Stimulated activated CD4-positive, alpha-beta T cell treated with anti-CD3 and anti-CD28 coated beads, Interleukin-15, amount 100 ng/mL, for 48 hours (primary cell): ENCODE measurements at regions not wholly inside any gene's neighbourhood (a gene's known extent, or its start where the extent isn't known, plus 50 kb on each side); places are given as distances from the start of the nearest gene placed in this dataset.
A peak's percentile ranks its signal among the peaks of the same experiment; 100 is the strongest.

ENCODE experiments used
- DNase-seq, 2 donors: peaks; one replicate each; pipeline ENCODE4 v3.0.0-alpha.2; 2020; ENCODE audit warnings: low read depth in 2 of 2

DNA sequence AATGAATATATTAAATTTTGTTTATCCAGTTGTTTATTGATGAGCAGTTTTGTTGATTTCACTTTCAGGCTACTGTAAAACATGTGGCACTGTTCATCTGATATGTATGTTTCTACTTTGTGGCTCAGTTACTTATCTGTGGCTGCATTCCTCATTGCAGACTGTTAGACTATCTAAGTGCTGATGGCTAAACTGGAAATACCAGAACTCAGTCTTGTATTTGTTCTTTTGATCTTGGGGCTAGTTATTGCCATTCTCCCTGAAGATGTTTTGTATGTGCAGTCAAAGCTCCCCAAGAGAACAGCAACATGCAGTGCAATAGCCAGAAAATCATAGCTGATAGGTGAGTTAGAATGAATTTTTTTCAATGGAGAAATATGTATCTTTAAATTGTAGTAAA lies 162.2 kb downstream of the GADD45G start:
- no peak for DNase-seq

GRCh38 chr9:89768051-89768450 lies 163.2 kb downstream of the GADD45G start:
- DNase-seq: no peak

DNA sequence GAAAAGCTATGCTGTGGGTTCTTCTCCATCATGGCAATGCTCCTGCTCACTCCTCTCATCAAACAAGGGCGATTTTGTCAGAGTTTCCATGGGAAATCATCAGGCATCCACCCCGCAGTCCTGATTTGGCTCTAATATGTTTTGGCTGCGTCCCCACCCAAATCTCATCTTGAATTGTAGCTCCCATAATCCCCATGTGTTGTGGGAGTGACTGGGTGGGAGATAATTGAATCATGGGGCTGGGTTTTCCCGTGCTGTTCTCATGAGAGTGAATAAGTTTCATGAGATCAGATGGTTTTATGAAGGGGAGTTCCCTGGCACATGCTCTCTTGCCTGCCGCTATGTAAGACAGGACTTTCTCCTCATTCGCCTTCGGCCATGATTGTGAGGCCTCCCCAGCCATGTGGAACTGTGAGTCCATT lies 163.8 kb downstream of the GADD45G start:
- no peak for DNase-seq

GRCh38 chr9:89770531-89771174 lies 165.8 kb downstream of the GADD45G start:
- DNase-seq: no peak

GRCh38 chr9:89771205-89771604 lies 166.4 kb downstream of the GADD45G start:
- DNase-seq: no peak

GRCh38 chr9:89773170-89773569 lies 168.4 kb downstream of the GADD45G start:
- no peak for DNase-seq

- DNase-seq: no peak
Observed at GRCh38 chr9:89774858-89775370, 170.1 kb downstream of the GADD45G start.

DNA sequence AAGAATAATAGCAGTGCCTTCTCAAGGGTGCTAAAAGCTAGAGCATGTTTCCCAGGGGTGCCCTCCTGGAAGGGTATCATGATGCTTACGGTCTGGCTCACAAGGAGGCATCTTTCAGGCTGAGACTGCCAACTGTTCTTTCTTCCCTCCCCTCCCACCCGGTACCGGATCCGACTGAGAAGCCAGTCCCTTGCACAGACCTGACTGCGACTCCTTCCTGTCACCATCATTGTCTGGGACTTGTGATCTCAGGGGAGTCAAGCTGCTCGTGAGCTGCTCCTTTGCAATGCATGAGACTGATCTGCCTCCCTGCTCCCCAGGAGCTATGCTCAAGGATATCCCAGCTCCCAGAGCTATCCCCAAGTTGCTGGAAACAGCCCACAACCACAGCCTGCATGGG lies 170.8 kb downstream of the GADD45G start:
- no peak for DNase-seq

- no peak for DNase-seq
Observed at GRCh38 chr9:89776795-89777525, 172.1 kb downstream of the GADD45G start.

- no peak for DNase-seq
Observed at GRCh38 chr9:89777544-89777943, 172.7 kb downstream of the GADD45G start.

GRCh38 chr9:89778100-89779090 lies 173.6 kb downstream of the GADD45G start:
- no peak for DNase-seq

- no peak for DNase-seq
Observed at GRCh38 chr9:89779405-89780203, 174.8 kb downstream of the GADD45G start.

DNA sequence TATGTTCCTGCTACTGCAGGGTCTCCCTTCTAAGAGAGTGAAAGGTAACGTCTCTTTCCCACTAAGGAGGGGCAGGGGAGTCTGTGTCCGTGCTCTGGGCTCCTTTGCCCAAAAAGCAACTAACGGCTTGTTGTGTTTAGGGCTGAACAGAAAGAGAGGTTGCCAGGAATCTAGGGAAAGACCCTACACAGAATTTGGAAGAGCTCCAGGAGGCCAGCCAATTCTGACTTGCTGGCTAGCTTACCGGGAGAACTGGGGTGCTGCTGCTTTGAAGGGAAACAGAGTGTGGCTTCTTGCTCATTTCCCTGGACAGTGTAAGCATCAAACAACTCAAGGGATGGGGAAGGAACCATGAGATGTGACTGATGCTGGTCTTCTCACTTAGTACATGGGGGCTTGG lies 176.1 kb downstream of the GADD45G start:
- DNase-seq: no peak

- peak in 1 of 2 donors; percentile 7 for DNase-seq
Observed at GRCh38 chr9:89781838-89782540, 177.2 kb downstream of the GADD45G start.

DNA sequence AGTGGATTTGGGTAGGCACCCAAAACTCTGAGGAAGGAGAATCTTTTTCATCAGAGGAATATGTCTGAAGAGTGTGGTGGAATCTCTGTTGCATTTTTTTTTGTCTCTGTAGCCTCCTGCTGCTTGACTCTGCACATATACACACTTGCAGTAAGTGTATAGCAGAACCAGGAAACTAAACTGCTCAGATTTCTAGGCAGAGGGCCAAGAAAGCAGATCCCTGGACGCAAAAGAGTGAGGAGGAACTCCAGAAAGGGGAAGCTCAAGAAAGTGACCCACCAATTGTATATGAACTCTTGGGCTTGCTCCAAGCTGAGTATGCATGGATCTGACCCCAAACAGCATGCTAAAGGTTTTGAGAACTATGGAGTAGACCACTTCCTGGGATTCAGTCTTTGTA lies 181.8 kb downstream of the GADD45G start:
- no peak for DNase-seq

GRCh38 chr9:89787595-89787994 lies 182.8 kb downstream of the GADD45G start:
- DNase-seq: no peak

- no peak for DNase-seq
Observed at GRCh38 chr9:89788434-89788833, 183.6 kb downstream of the GADD45G start.

DNA sequence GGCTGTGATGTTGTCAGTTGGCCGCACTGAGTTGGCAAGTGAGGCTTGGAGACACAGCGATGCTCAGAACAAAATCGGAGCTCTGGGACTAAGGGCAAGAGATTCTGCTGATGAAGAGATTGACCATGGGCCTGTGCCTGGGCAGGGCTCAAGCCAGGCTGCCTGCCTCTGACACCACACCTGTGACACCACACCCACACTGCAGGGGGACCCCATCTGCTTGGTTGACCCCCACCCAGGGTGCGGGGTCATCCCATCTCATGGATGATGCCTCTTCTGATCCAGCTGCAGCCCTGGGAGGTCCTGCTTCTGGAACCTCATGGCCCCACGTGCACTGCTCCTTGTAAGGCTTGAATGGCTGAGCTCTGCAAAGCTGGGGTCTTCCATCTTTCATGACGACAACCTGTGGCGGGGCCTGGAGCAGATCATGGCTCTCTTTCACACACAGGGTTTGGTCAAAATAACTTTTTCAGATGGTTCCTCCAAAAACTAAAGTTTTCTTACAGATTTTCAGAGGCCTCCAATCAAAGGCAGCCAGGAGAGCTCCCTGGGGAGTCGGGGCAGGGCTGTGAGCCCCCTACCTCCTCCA lies 185.2 kb downstream of the GADD45G start:
- DNase-seq: no peak

GRCh38 chr9:89790542-89791109 lies 185.8 kb downstream of the GADD45G start:
- no peak for DNase-seq

DNA sequence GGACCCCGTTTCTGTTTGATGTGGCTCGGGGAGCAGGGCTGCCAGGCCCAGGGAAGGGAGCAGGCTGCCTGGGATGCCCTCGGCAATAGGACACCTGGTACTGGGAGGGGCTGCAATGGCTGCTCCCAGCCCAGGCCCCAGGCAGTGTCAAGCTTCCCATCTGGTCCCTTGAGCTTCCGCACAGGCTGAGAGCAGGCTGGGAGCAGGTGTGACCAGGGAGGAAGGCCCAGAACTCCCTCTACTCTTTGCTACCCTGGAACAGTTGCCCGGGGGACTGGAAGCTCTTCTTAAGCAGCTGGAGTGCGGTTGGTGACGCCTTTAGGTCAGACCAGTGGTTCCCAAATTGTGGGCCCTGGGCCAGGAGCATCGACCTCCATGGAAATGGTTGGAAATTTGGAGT lies 186.9 kb downstream of the GADD45G start:
- DNase-seq: no peak
